GM10266 (cell line): ENCODE measurements at regions not wholly inside any gene's neighbourhood (a gene's known extent, or its start where the extent isn't known, plus 50 kb on each side); places are given as distances from the start of the nearest gene placed in this dataset.

Source experiments
- DNase-seq: peaks from one replicate; pipeline ENCODE4 v3.0.0; 2012; ENCODE audit errors: extremely low spot score
- CTCF ChIP-seq: IDR thresholded peaks from 2 replicates; pipeline ENCODE4 v1.5.1; 2012; ENCODE audit warnings: mild to moderate bottlenecking, low read depth; ENCODE audit not compliant: control insufficient read depth, insufficient read depth; ENCODE audit errors: missing control alignments

GRCh38 chr3:103730744-103731143 lies 1295.9 kb downstream of the ZPLD1 start:
- TF ChIP-seq CTCF: no peak
- no peak for DNase-seq

GRCh38 chr3:103752986-103753385 lies 1318.2 kb downstream of the ZPLD1 start:
- no peak for TF ChIP-seq CTCF
- DNase-seq: no peak

- TF ChIP-seq CTCF: no peak
- DNase-seq: no peak
Measured at GRCh38 chr3:103767635-103768034, 1332.8 kb downstream of the ZPLD1 start.

GRCh38 chr3:103785017-103785416 lies 1350.2 kb downstream of the ZPLD1 start:
- TF ChIP-seq CTCF: no peak
- DNase-seq: no peak

- no peak for DNase-seq
- no peak for TF ChIP-seq CTCF
Measured at GRCh38 chr3:103785537-103785936, 1350.7 kb downstream of the ZPLD1 start.

GRCh38 chr3:103786296-103786695 lies 1351.5 kb downstream of the ZPLD1 start:
- no peak for TF ChIP-seq CTCF
- no peak for DNase-seq

- DNase-seq: no peak
- no peak for TF ChIP-seq CTCF
Measured at GRCh38 chr3:103787164-103787871, 1352.5 kb downstream of the ZPLD1 start.
